ENCODE measurements at regions not wholly inside any gene's neighbourhood (a gene's known extent, or its start where the extent isn't known, plus 50 kb on each side); places are given as distances from the start of the nearest gene placed in this dataset.

DNA sequence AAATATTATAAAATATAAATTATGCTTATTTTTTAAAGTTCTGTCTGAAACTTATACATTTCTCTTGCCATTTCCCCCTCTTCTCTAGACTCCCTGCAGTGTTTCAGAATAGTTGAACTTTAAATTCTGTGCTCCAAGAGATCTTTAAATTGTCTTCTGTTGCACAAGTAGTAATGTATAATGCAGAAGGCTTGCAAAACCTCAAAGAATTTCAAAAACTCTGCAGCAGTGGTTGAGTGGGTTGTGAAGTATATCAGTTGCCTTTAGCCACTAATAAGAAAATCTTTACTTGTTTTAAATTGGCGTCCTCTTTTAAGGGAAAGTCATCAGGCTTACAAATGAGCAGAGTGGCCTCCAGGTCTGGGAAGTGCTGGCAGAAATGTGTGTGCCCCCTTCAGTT is 1153.3 kb upstream of the PABPC4L start:
- intact Hi-C loops (cut with DNase I): no loop called here
- H3K36me3 ChIP-seq: no peaks in the 10 kb centered on the region
- WGBS, 2 donors: 34 to 55% methylated on average over 1 of the region's 1 CpG
- H3K27ac ChIP-seq: no peak overlapping the region
- DNase-seq: no peak
- H3K9me3 ChIP-seq: no peaks in the 10 kb centered on the region
- no peaks in the 10 kb centered on the region for H3K27me3 ChIP-seq
- H3K4me3 ChIP-seq (replicated peaks in 1 of 3): no peak overlapping the region
- TF ChIP-seq POLR2A (IDR thresholded peaks at IDR 0.05): no peak
- H3K4me1 ChIP-seq: no peaks in the 10 kb centered on the region

DNA sequence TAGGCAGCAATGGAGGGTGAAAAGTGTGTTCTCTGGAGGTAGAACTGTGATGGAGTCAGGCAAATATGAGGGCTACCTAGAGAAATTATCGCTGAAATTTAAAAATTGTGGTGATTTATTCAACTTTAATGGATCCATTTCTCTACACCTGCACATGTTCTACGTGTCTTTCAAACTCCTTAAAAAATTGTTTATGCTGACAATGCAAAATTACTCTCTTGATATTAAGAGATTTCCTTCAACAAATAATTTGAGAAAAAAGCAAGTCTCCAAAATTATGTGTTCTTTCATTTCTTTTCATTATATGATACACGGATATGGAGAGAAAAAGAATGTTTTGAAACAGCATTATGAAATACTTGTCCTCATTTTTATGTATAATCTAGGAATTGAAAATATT is 1151.4 kb upstream of the PABPC4L start:
- Histone ChIP-seq H3K4me3 (replicated peaks in 1 of 3) (no peak overlapping the region), H3K27ac (no peak overlapping the region), H3K9me3 (no peaks in the 10 kb centered on the region), H3K4me1 (no peaks in the 10 kb centered on the region), H3K27me3 (no peaks in the 10 kb centered on the region), H3K36me3 (no peaks in the 10 kb centered on the region)
- TF ChIP-seq, protein P1, sequence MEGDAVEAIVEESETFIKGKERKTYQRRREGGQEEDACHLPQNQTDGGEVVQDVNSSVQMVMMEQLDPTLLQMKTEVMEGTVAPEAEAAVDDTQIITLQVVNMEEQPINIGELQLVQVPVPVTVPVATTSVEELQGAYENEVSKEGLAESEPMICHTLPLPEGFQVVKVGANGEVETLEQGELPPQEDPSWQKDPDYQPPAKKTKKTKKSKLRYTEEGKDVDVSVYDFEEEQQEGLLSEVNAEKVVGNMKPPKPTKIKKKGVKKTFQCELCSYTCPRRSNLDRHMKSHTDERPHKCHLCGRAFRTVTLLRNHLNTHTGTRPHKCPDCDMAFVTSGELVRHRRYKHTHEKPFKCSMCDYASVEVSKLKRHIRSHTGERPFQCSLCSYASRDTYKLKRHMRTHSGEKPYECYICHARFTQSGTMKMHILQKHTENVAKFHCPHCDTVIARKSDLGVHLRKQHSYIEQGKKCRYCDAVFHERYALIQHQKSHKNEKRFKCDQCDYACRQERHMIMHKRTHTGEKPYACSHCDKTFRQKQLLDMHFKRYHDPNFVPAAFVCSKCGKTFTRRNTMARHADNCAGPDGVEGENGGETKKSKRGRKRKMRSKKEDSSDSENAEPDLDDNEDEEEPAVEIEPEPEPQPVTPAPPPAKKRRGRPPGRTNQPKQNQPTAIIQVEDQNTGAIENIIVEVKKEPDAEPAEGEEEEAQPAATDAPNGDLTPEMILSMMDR (IDR thresholded peaks at IDR 0.05): no peak
- TF ChIP-seq POLR2A (IDR thresholded peaks at IDR 0.05): no peak
- intact Hi-C loops (cut with DNase I): no loop called here
- no peak for DNase-seq
- WGBS, 2 donors: 72 to 80% methylated on average over 3 of the region's 3 CpGs

DNA sequence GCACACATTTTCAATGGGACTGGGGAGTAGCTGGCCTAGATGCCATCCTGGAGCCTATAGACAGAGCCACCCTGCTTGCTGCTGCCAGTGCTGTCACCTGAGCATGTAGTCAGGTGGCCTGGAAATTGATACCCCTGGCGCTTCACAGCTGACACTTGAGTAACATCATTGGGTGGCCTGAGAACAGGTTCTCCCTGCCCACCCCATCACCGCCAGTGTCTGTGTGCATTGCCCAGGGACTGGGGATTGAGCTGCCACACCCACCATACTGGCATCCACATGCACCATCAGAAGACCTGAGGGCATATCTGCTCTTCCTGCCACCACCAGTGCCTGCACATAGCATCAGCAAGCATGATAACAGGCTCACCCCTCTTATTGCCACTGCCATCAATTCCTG is 1142.9 kb upstream of the PABPC4L start:
- Histone ChIP-seq H3K36me3 (no peaks in the 10 kb centered on the region), H3K4me3 (replicated peaks in 1 of 3) (no peak overlapping the region), H3K27ac (no peak overlapping the region), H3K27me3 (no peaks in the 10 kb centered on the region), H3K4me1 (no peaks in the 10 kb centered on the region), H3K9me3 (no peaks in the 10 kb centered on the region)
- TF ChIP-seq, protein P1 (IDR thresholded peaks at IDR 0.05): no peak
- TF ChIP-seq POLR2A (IDR thresholded peaks at IDR 0.05): no peak
- DNase-seq: no peak
- 100% methylated on average over 1 to 2 of the region's 2 CpGs for WGBS, 2 donors
- intact Hi-C loops (cut with DNase I): no loop called here

DNA sequence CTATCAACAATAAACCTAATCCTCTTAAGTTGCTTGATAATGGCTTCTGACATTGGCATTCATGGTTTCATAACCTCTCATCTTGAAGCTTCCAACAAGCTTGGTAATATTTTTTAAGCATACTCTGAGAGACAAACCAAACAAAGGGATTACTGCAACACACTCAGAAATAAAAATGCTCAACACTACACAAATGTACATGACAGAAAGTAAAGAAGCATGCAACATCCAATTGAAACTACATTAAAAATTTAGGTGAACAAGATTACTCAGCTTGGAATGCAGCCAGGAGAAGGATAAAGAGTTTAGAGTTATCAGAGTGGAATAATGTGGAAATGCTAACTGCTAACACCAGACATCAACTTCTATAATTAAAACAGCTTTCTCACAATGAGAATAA is 1136.6 kb upstream of the PABPC4L start:
- Histone ChIP-seq H3K4me1 (no peaks in the 10 kb centered on the region), H3K9me3 (no peaks in the 10 kb centered on the region), H3K36me3 (no peaks in the 10 kb centered on the region), H3K27me3 (no peaks in the 10 kb centered on the region), H3K27ac (no peak overlapping the region), H3K4me3 (replicated peaks in 1 of 3) (no peak overlapping the region)
- intact Hi-C loops (cut with DNase I): no loop called here
- no peak for DNase-seq
- TF ChIP-seq POLR2A (IDR thresholded peaks at IDR 0.05): no peak
- TF ChIP-seq, protein P1 (IDR thresholded peaks at IDR 0.05): no peak

DNA sequence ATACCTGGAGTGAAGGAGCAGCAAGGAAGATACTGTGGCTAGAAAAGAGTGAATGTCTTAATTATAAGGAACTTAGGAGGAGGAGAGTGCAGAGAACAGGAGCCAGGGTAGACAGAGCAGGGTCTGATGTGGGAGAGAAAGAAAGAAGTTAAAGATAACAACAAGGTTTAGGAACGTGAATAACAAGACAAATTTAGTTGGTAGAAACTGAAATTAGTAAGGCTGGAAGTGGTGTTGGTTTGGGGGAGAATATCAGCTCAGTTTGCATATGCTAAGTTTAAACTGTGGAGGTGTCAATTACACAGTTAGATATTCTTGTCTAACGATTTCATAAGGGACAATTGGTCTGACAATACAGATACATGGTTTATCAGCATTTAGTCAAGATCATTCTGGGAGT is 1123.7 kb upstream of the PABPC4L start:
- intact Hi-C loops (cut with DNase I): no loop called here
- no peak overlapping the region for H3K4me3 ChIP-seq (replicated peaks in 1 of 3)
- no peaks in the 10 kb centered on the region for H3K36me3 ChIP-seq
- H3K27me3 ChIP-seq: no peaks in the 10 kb centered on the region
- 49 to 59% methylated on average over 2 of the region's 2 CpGs for WGBS, 2 donors
- DNase-seq: no peak
- TF ChIP-seq, protein P1 (IDR thresholded peaks at IDR 0.05): no peak
- no peak for TF ChIP-seq POLR2A (IDR thresholded peaks at IDR 0.05)
- no peaks in the 10 kb centered on the region for H3K4me1 ChIP-seq
- H3K9me3 ChIP-seq: no peaks in the 10 kb centered on the region
- no peak overlapping the region for H3K27ac ChIP-seq

DNA sequence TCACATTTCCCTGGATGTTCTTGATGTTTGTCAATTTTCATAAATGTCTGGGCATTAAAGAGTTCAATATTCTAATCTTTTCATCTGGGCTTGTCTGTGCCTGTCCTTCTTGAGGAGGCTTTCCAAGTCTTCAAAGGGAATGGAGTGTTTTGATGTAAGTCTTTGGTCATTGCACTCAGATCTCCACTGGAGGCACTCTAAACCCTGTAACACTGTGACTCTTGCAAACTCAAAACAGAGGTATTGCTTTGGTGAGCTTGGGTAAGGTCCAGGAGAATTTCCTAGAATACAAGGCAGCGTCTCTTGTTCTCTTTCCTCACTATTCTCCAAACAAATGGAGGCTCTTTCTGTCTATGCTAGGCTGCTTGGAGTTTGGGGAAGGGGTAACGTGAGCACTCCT is 1118.1 kb upstream of the PABPC4L start:
- H3K4me1 ChIP-seq: no peaks in the 10 kb centered on the region
- H3K36me3 ChIP-seq: no peaks in the 10 kb centered on the region
- TF ChIP-seq, protein P1 (IDR thresholded peaks at IDR 0.05): no peak
- no peak for TF ChIP-seq POLR2A (IDR thresholded peaks at IDR 0.05)
- no peaks in the 10 kb centered on the region for H3K9me3 ChIP-seq
- WGBS, 2 donors: 77 to 81% methylated on average over 2 of the region's 2 CpGs
- intact Hi-C loops (cut with DNase I): no loop called here
- H3K27me3 ChIP-seq: no peaks in the 10 kb centered on the region
- DNase-seq: no peak
- H3K4me3 ChIP-seq (replicated peaks in 1 of 3): no peak overlapping the region
- no peak overlapping the region for H3K27ac ChIP-seq

All from thyroid gland (tissue), 4 donors.